ENCODE measurements at regions not wholly inside any gene's neighbourhood (a gene's known extent, or its start where the extent isn't known, plus 50 kb on each side); places are given as distances from the start of the nearest gene placed in this dataset.

- TF ChIP-seq CTCF (IDR thresholded peaks at IDR 0.05; ENCODE audit: insufficient read depth, low read length) = no peak
- no peak for TF ChIP-seq GABPA (IDR thresholded peaks at IDR 0.05; ENCODE audit: low read depth)
These were observed 812.8 kb upstream of the API5 start for GRCh38 chr11:42498971-42499370.
